Chondrocyte (in vitro differentiated cells): ENCODE measurements at regions not wholly inside any gene's neighbourhood (a gene's known extent, or its start where the extent isn't known, plus 50 kb on each side); places are given as distances from the start of the nearest gene placed in this dataset.

Experiments
- DNase-seq: peaks from one replicate; pipeline ENCODE4 v3.0.0; 2021; ENCODE audit warnings: mixed read lengths, low spot score
- H3K27ac Mint-ChIP-seq: one replicate; pipeline ENCODE4 v1.8.0; 2021; ENCODE audit warnings: mild to moderate bottlenecking, moderate library complexity, mixed read lengths; ENCODE audit not compliant: unreplicated experiment
- H3K27me3 Mint-ChIP-seq: 2 replicates; pipeline ENCODE4 v1.8.0; 2021; ENCODE audit warnings: low read depth, mixed read lengths
- H3K36me3 Mint-ChIP-seq: 2 replicates; pipeline ENCODE4 v1.8.0; 2021; ENCODE audit warnings: low read depth, mixed read lengths
- H3K4me1 Mint-ChIP-seq: 2 replicates; pipeline ENCODE4 v1.8.0; 2021; ENCODE audit warnings: low read depth, mild to moderate bottlenecking, mixed read lengths
- H3K4me3 Mint-ChIP-seq: one replicate; pipeline ENCODE4 v1.8.0; 2021; ENCODE audit warnings: mild to moderate bottlenecking, moderate library complexity, mixed read lengths; ENCODE audit not compliant: unreplicated experiment
- H3K9me3 Mint-ChIP-seq: 2 replicates; pipeline ENCODE4 v1.8.0; 2021; ENCODE audit warnings: low read depth, mixed read lengths
- TF ChIP-seq, protein P1 (sequence below): fragments of 200-600 bp; sonication (generic); IDR thresholded peaks from 2 replicates; pipeline ENCODE4 v1.5.0; 2021; ENCODE audit warnings: antibody characterized with exemption, mild to moderate bottlenecking, moderate library complexity

DNA sequence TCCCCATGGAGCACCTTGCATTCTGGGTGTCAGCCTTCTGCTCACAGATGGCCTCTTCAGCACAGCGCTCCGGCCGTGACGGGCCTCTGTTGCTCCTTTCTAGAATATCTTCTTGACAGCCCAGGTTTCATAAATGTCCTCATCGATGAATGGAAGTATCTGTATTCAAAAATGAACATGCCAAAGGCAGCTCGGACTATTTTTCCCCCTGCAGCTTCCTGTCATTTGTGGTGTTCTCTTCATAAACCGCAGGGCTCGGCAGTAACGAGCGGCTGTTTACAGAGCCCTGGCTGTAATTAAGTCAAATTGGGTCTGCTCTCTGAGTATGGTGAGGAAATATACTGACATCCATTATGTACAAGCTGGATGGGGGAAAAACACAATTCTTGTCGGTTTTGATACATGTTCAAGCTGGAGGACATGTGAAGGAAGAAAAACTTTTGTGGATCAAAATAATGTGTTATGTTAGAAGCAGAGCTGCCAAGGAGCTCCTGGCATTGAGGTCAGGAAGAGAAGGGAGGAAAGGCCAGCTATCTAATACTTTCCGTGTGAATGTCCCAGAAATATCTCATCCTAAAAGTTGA lies 154.1 kb upstream of the CD180 start:
- TF ChIP-seq, protein P1, sequence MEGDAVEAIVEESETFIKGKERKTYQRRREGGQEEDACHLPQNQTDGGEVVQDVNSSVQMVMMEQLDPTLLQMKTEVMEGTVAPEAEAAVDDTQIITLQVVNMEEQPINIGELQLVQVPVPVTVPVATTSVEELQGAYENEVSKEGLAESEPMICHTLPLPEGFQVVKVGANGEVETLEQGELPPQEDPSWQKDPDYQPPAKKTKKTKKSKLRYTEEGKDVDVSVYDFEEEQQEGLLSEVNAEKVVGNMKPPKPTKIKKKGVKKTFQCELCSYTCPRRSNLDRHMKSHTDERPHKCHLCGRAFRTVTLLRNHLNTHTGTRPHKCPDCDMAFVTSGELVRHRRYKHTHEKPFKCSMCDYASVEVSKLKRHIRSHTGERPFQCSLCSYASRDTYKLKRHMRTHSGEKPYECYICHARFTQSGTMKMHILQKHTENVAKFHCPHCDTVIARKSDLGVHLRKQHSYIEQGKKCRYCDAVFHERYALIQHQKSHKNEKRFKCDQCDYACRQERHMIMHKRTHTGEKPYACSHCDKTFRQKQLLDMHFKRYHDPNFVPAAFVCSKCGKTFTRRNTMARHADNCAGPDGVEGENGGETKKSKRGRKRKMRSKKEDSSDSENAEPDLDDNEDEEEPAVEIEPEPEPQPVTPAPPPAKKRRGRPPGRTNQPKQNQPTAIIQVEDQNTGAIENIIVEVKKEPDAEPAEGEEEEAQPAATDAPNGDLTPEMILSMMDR = no peak
- no peak overlapping the region for H3K27ac Mint-ChIP-seq
- DNase-seq = no peak
- H3K4me3 Mint-ChIP-seq = no peak overlapping the region
- peaks cover 8% of the 10 kb centered on the region for H3K9me3 Mint-ChIP-seq
- H3K27me3 Mint-ChIP-seq = peaks cover 11% of the 10 kb centered on the region
- peaks cover 4% of the 10 kb centered on the region for H3K36me3 Mint-ChIP-seq
- H3K4me1 Mint-ChIP-seq = no peaks in the 10 kb centered on the region

DNA sequence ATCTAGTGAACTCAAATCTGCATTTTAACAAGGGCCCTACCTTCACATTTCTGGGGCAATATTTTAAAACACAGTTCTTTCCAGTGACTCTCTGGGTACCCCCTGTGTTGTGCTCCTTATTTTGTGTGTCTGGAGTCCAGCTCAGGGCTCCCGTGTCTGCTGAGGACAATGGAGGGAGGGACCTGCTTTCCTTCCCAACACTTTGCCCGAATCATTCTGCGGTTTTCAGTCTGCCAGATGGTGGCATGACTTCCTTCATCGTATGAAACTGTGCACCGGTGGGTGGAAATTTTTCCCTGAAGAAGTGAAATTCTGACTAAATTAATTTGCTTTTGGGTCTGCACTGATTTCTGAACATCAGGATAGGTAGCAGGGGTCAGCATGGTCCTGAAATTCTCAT lies 153.6 kb upstream of the CD180 start:
- Mint-ChIP-seq H3K27ac (no peak overlapping the region), H3K36me3 (peaks cover 4% of the 10 kb centered on the region), H3K4me3 (no peak overlapping the region), H3K4me1 (no peaks in the 10 kb centered on the region), H3K27me3 (peaks cover 9% of the 10 kb centered on the region), H3K9me3 (peaks cover 8% of the 10 kb centered on the region)
- no peak for DNase-seq
- TF ChIP-seq, protein P1 = no peak

DNA sequence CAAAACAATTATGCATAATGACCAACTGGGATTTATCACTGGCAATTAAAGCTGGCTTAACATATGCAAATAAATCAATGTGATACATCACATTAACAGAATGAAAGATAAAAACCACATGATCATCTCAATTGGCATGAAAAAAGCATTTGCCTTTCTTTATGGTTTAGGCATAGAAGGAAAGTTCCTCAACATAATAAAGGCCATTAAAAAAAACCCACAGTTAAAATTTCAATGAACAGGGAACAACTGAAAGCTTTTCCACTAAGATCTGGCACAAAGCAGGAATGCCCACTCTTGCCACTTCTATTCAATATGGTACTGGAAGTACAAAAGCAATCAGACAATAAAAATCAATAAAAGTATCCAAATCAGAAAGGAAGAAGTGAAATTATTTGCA lies 151.2 kb upstream of the CD180 start:
- TF ChIP-seq, protein P1 = no peak
- H3K27ac Mint-ChIP-seq = no peak overlapping the region
- H3K36me3 Mint-ChIP-seq = peaks cover 3% of the 10 kb centered on the region
- H3K4me3 Mint-ChIP-seq = no peak overlapping the region
- peaks cover 17% of the 10 kb centered on the region for H3K9me3 Mint-ChIP-seq
- no peaks in the 10 kb centered on the region for H3K27me3 Mint-ChIP-seq
- DNase-seq = no peak
- H3K4me1 Mint-ChIP-seq = no peaks in the 10 kb centered on the region

DNA sequence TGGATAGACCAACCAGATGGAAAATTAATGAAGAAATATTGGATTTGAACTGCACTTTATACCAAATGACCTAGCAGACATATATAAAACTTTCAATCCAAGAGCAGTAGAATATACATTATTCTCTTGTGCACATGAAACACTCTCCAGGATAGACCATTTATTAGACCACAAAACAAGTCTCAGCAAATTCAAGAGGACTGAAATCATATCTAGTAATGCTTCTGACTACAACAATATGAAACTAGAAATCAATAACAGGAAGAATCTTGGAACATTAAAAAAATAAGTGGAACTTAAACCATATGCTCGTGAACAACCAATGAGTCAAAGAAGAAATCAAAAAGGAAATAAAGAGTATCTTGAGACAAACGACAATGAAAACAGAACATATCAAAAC lies 150.0 kb upstream of the CD180 start:
- TF ChIP-seq, protein P1 = no peak
- DNase-seq = no peak
- Mint-ChIP-seq H3K4me3 (no peak overlapping the region), H3K4me1 (no peaks in the 10 kb centered on the region), H3K9me3 (peaks cover 17% of the 10 kb centered on the region), H3K36me3 (peaks cover 2% of the 10 kb centered on the region), H3K27me3 (no peaks in the 10 kb centered on the region), H3K27ac (no peak overlapping the region)

DNA sequence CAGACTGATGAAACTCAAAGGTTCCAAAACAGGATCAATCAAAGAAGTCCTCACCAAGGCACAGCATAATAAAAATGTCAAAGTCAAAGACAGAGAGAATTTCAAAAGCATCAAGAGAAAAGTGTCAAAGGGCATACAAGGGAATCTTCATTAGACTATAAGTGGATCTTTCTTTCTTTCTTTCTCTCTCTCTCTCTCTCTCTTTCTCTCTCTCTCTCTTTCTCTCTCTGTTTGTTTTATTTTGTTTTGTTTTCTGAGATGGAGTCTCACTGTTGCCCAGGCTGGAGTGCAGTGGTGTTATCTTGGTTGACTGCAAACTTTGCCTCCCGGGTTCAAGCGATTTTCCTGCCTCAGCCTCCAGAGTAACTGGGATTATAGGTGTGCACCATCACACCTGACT lies 148.3 kb upstream of the CD180 start:
- Mint-ChIP-seq H3K4me3 (no peak overlapping the region), H3K4me1 (peaks cover 5% of the 10 kb centered on the region), H3K36me3 (peaks cover 2% of the 10 kb centered on the region), H3K27me3 (no peaks in the 10 kb centered on the region), H3K9me3 (peaks cover 17% of the 10 kb centered on the region), H3K27ac (no peak overlapping the region)
- DNase-seq = no peak
- TF ChIP-seq, protein P1 = no peak
